ENCODE measurements at regions not wholly inside any gene's neighbourhood (a gene's known extent, or its start where the extent isn't known, plus 50 kb on each side); places are given as distances from the start of the nearest gene placed in this dataset.

DNA sequence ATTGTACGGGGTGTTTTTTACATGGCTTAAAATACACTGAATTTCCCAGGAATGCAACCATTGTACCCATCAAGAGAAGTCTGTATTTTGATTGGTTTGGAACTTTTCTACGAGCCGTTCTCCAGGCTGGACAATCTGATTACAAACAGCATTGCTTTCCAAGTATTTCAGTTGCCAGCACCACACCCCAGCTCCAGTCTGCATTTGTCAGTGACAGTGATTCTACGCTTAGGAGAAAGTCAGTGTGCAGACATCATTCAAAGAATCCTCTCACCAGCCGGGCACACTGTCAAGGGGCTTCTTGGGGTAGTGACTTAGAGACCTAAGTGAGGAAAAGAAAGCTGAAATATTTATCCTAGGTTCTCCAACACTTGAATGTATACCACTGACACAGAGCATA, 194.1 kb downstream of the ANAPC1 start:
- no TSS peak for BruUV-seq (replicated peaks)
- Histone ChIP-seq H3K9me2 (ENCODE audit: insufficient read depth) (no peaks in the 10 kb centered on the region), H3K9ac (ENCODE audit: low read length) (no peak overlapping the region), H3K4me2 (ENCODE audit: low read length) (no peak overlapping the region), H3K79me2 (ENCODE audit: insufficient read depth, low read length) (no peaks in the 10 kb centered on the region), H3K27me3 (ENCODE audit: insufficient read depth, low read length) (no peaks in the 10 kb centered on the region), H3K9me3 (ENCODE audit: control insufficient read depth in 1 of 2, insufficient read depth in 1 of 2, low read depth in 1 of 2, low read length in 2 of 2) (no peaks in the 10 kb centered on the region), H3K4me3 (replicated peaks in 1 of 2; ENCODE audit: low read depth in 1 of 2, low read length in 2 of 2) (no peak overlapping the region), H2AFZ (ENCODE audit: low read depth, low read length, poor library complexity, severe bottlenecking) (no peak overlapping the region), H3K36me3 (ENCODE audit: control insufficient read depth in 1 of 2, insufficient read depth in 2 of 2, low read length in 2 of 2) (no peaks in the 10 kb centered on the region), H4K20me1 (ENCODE audit: insufficient read depth) (no peaks in the 10 kb centered on the region), H3K4me1 (ENCODE audit: control insufficient read depth in 1 of 2, insufficient read depth in 2 of 2, low read length in 2 of 2) (no peaks in the 10 kb centered on the region), H3K27ac (ENCODE audit: low read depth, low read length) (no peak overlapping the region)
- ChIA-PET CTCF (interaction anchor here (0.6 kb wide), 1 partner anchor 784 kb away, joined by 4 read pairs; no protein-coding TSS in a partner anchor), RAD21 (ENCODE audit: low non-redundant PET in 1 of 2, low total read pairs in 2 of 2, uncharacterized antibody in 2 of 2, unreplicated experiment in 2 of 2) (no interaction called here), POLR2A (no interaction called here)
- TF ChIP-seq CBX3 (IDR thresholded peaks at IDR 0.05; ENCODE audit: low read depth) (no peak), SP1 (IDR thresholded peaks at IDR 0.05; ENCODE audit: low read depth) (no peak), SRF (IDR thresholded peaks at IDR 0.05; ENCODE audit: low read depth) (no peak), ZFX (IDR thresholded peaks at IDR 0.05) (no peak), SIN3A (IDR thresholded peaks at IDR 0.05; ENCODE audit: low read depth) (no peak), ZBTB33 (IDR thresholded peaks at IDR 0.05; ENCODE audit: extremely low read depth, insufficient replicate concordance, low read length) (no peak)
- TF ChIP-seq, protein P1, sequence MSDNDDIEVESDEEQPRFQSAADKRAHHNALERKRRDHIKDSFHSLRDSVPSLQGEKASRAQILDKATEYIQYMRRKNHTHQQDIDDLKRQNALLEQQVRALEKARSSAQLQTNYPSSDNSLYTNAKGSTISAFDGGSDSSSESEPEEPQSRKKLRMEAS (IDR thresholded peaks at IDR 0.05), result no peak
- TF ChIP-seq, protein P2, sequence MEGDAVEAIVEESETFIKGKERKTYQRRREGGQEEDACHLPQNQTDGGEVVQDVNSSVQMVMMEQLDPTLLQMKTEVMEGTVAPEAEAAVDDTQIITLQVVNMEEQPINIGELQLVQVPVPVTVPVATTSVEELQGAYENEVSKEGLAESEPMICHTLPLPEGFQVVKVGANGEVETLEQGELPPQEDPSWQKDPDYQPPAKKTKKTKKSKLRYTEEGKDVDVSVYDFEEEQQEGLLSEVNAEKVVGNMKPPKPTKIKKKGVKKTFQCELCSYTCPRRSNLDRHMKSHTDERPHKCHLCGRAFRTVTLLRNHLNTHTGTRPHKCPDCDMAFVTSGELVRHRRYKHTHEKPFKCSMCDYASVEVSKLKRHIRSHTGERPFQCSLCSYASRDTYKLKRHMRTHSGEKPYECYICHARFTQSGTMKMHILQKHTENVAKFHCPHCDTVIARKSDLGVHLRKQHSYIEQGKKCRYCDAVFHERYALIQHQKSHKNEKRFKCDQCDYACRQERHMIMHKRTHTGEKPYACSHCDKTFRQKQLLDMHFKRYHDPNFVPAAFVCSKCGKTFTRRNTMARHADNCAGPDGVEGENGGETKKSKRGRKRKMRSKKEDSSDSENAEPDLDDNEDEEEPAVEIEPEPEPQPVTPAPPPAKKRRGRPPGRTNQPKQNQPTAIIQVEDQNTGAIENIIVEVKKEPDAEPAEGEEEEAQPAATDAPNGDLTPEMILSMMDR (IDR thresholded peaks at IDR 0.05 in 2 of 3, conservative IDR thresholded peaks at IDR 0.05 in 1 of 3; ENCODE audit: borderline replicate concordance in 1 of 3, insufficient read depth in 1 of 3, low read depth in 2 of 3, low read length in 2 of 3), result no peak
- DNase-seq (ENCODE audit: low read depth, low spot score) (no peak), ATAC-seq (no peak)
- intact Hi-C loops (cut with micrococcal nuclease), result no loop called here

Data from HCT116 (cell line).